Transverse colon (tissue), 4 donors: ENCODE measurements at regions not wholly inside any gene's neighbourhood (a gene's known extent, or its start where the extent isn't known, plus 50 kb on each side); places are given as distances from the start of the nearest gene placed in this dataset.

ENCODE experiments used
- DNase-seq: peaks from one replicate; pipeline ENCODE4 v3.0.0-alpha.2; 2019
- H3K27ac ChIP-seq, 4 donors: fragments of 200-600 bp; sonication (generic); 2 replicates each; pipeline ENCODE4 v1.5.1; 2016 to 2018; ENCODE audit warnings: inconsistent platforms in 4 of 4
- H3K27me3 ChIP-seq: fragments of 200-600 bp; sonication (generic); 2 replicates; pipeline ENCODE4 v1.5.1; 2017; ENCODE audit warnings: inconsistent platforms
- H3K36me3 ChIP-seq, 4 donors: fragments of 200-600 bp; sonication (generic); 2 replicates each; pipeline ENCODE4 v1.5.1; 2017 to 2019; ENCODE audit warnings: inconsistent platforms in 4 of 4
- H3K4me1 ChIP-seq, 4 donors: fragments of 200-600 bp; sonication (generic); 2 replicates each; pipeline ENCODE4 v1.5.1; 2017 to 2020; ENCODE audit warnings: inconsistent platforms in 4 of 4
- H3K4me3 ChIP-seq, 4 donors: fragments of 200-600 bp; sonication (generic); 1 replicate in 1 of 4; 2 replicates in 3 of 4; pipeline versions ENCODE4 v1.5.1 to v1.6.1; 2017 to 2019; ENCODE audit warnings: inconsistent platforms in 4 of 4
- H3K9me3 ChIP-seq, 2 donors: fragments of 200-600 bp; sonication (generic); 2 replicates each; pipeline ENCODE4 v1.5.1; 2017 to 2019; ENCODE audit warnings: inconsistent platforms in 2 of 2
- CTCF ChIP-seq, 5 experiments: fragments of 200-600 bp in 3 of 5; fragments of 450-650 bp in 2 of 5; sonication (generic) in 3 of 5; IDR thresholded peaks; 1 replicate in 2 of 5; 2 replicates in 3 of 5; pipeline ENCODE4 v1.5.1; 2016 to 2017; ENCODE audit warnings: antibody characterized with exemption in 5 of 5, inconsistent platforms in 3 of 5, mild to moderate bottlenecking in 2 of 5, moderate library complexity in 1 of 5
- EP300 ChIP-seq: sonication (generic); formaldehyde crosslinking; IDR thresholded peaks from one replicate; pipeline ENCODE4 v1.6.1; 2017; ENCODE audit warnings: antibody characterized with exemption, low read depth
- POLR2A ChIP-seq: fragments of 450-650 bp; IDR thresholded peaks from one replicate; pipeline ENCODE4 v1.6.1; 2016; ENCODE audit warnings: antibody characterized with exemption, mild to moderate bottlenecking, moderate library complexity
- POLR2AphosphoS5 ChIP-seq, 3 donors: sonication (generic); formaldehyde crosslinking; IDR thresholded peaks; one replicate each; pipeline ENCODE4 v1.6.1; 2016; ENCODE audit warnings: antibody characterized with exemption in 3 of 3
- WGBS, 2 donors: methylation state at CpG; one replicate each; pipeline ENCODE4 v1.1.5; 2018; ENCODE audit warnings: low coverage in 1 of 2; 5-methylcytosine and 5-hydroxymethylcytosine counted together
- in situ Hi-C, 4 donors: fragments of 200-750 bp; cut with MboI; loops; one replicate each; pipeline versions ENCODE4 v1.15.0 to v1.15.1; 2017; ENCODE audit warnings: low sequenced_read_pairs in 3 of 4, low pct_ligation_motif_present in 1 of 4, low pct_unique_long_range_greater_than_20kb in 1 of 4
- intact Hi-C: fragments of 100-400 bp; cut with DNase I; formaldehyde crosslinking; loops from one replicate; pipeline ENCODE4 v1.15.1; 2023; ENCODE audit warnings: low total_unique reads

GRCh38 chr11:123308077-123308476, 113.0 kb upstream of the CLMP start:
- WGBS, 2 donors, result 66 to 67% methylated on average over 6 to 7 of the region's 7 CpGs

DNA sequence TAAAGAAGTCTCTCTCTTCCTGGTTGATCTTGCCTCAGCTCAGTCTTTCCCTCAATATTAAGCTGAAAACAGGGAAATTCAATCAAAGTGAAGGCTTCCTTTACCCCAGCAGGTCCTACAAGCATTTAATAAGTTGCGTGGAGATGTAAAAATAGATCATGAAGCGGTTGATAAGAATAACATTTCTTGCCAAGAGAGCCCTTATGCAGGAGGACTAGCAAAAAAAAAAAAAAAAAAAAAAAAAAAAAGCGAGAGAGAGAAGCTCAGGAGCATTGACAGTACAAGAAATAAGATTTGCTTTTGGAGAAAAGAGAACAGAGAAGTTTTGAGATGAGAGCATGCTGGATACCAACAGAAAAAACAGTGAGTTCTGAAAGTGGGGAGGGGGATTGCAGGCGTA, 112.2 kb upstream of the CLMP start:
- no peaks in the 10 kb centered on the region for H3K9me3 ChIP-seq
- WGBS, 2 donors, result 90 to 92% methylated on average over 2 to 4 of the region's 4 CpGs

More at GRCh38 chr11:123308077-123308476, 113.0 kb upstream of the CLMP start:
- no peaks in the 10 kb centered on the region for H3K36me3 ChIP-seq
- no peak overlapping the region for H3K27ac ChIP-seq
- in situ Hi-C loops, result loop anchor here (5.0 to 25.0 kb wide), 3 partner anchors 169 to 179 kb away; no protein-coding TSS in a partner anchor
- no peak overlapping the region for H3K4me3 ChIP-seq
- no peak for DNase-seq
- no peaks in the 10 kb centered on the region for H3K9me3 ChIP-seq
- no peaks in the 10 kb centered on the region for H3K27me3 ChIP-seq
- TF ChIP-seq CTCF (IDR thresholded peaks at IDR 0.05), result no peak
- no peak for TF ChIP-seq POLR2AphosphoS5 (IDR thresholded peaks at IDR 0.05)
- TF ChIP-seq EP300, result no peak
- no peak for TF ChIP-seq POLR2A
- intact Hi-C loops, result no loop called here
- H3K4me1 ChIP-seq, result peaks cover 0 to 5% (median 0%) of the 10 kb centered on the region in 4 donors

DNA sequence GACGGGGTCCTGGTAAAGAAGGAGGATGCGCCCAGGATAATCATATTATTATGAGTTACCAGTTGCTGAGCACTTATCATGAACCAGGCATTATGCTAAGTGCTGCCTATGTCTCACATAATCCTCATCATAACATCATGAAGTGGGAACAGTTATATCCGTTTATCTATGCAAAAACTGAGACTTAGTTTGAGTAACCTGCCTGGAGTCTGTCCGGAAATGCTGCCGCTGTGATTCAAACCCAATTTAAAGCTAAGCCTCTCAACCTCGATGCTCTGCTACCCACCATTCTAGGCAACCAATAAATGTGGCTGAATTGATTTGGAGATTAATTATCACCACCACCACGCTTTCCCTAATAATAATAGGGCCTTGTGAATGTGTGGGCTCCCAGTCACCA, 111.5 kb upstream of the CLMP start:
- Histone ChIP-seq H3K36me3 (no peaks in the 10 kb centered on the region), H3K4me1 (peaks cover 4 to 13% (median 8%) of the 10 kb centered on the region in 4 donors), H3K27ac (no peak overlapping the region), H3K4me3 (no peak overlapping the region), H3K9me3 (no peaks in the 10 kb centered on the region), H3K27me3 (peaks cover 14% of the 10 kb centered on the region)
- no peak for TF ChIP-seq EP300
- TF ChIP-seq POLR2A, result no peak
- TF ChIP-seq POLR2AphosphoS5 (IDR thresholded peaks at IDR 0.05), result no peak
- TF ChIP-seq CTCF (IDR thresholded peaks at IDR 0.05), result no peak
- intact Hi-C loops (no loop called here), in situ Hi-C loops (loop anchor here (5.0 to 25.0 kb wide), 3 partner anchors 171 to 181 kb away; no protein-coding TSS in a partner anchor)
- WGBS, 2 donors, result 93 to 100% methylated on average over 3 to 7 of the region's 7 CpGs
- DNase-seq, result no peak

More for the DNA sequence above, 112.2 kb upstream of the CLMP start:
- peaks cover 0 to 5% (median under 1%) of the 10 kb centered on the region in 4 donors for H3K4me1 ChIP-seq
- no peak for TF ChIP-seq POLR2A
- no peak for DNase-seq
- H3K36me3 ChIP-seq, result no peaks in the 10 kb centered on the region
- intact Hi-C loops (no loop called here), in situ Hi-C loops (loop anchor here (5.0 to 25.0 kb wide), 3 partner anchors 170 to 180 kb away; no protein-coding TSS in a partner anchor)
- peaks cover 7% of the 10 kb centered on the region for H3K27me3 ChIP-seq
- no peak overlapping the region for H3K27ac ChIP-seq
- H3K4me3 ChIP-seq, result no peak overlapping the region

- peaks cover 20% of the 10 kb centered on the region for H3K27me3 ChIP-seq
- H3K27ac ChIP-seq, result no peak overlapping the region
- TF ChIP-seq CTCF (IDR thresholded peaks at IDR 0.05) (no peak), POLR2A (no peak), EP300 (no peak), POLR2AphosphoS5 (IDR thresholded peaks at IDR 0.05) (no peak)
- H3K36me3 ChIP-seq, result no peaks in the 10 kb centered on the region
- peaks cover 8 to 17% (median 10%) of the 10 kb centered on the region in 4 donors for H3K4me1 ChIP-seq
- no peak overlapping the region for H3K4me3 ChIP-seq
- DNase-seq, result no peak
- in situ Hi-C loops (loop anchor here (5.0 to 25.0 kb wide), 3 partner anchors 172 to 182 kb away; no protein-coding TSS in a partner anchor), intact Hi-C loops (no loop called here)
- no peaks in the 10 kb centered on the region for H3K9me3 ChIP-seq
- WGBS, 2 donors, result 89 to 90% methylated on average over 8 to 10 of the region's 10 CpGs
Measured at GRCh38 chr11:123305601-123306375, 110.7 kb upstream of the CLMP start.
